Esophagus squamous epithelium (tissue), 4 donors: ENCODE measurements at regions not wholly inside any gene's neighbourhood (a gene's known extent, or its start where the extent isn't known, plus 50 kb on each side); places are given as distances from the start of the nearest gene placed in this dataset.

Experiments used
- POLR2A ChIP-seq, 4 donors: fragments of 450-650 bp; IDR thresholded peaks; one replicate each; pipeline ENCODE4 v1.6.1; 2017; ENCODE audit warnings: antibody characterized with exemption in 4 of 4, mild to moderate bottlenecking in 4 of 4, moderate library complexity in 3 of 4
- TF ChIP-seq, protein P1 (sequence below), 6 experiments: fragments of 450-650 bp in 4 of 6; fragments of 200-600 bp in 2 of 6; sonication (generic) in 2 of 6; IDR thresholded peaks; one replicate each; pipeline ENCODE4 v1.5.1; 2016 to 2019; ENCODE audit warnings: antibody characterized with exemption in 6 of 6, mild to moderate bottlenecking in 4 of 6, moderate library complexity in 4 of 6

DNA sequence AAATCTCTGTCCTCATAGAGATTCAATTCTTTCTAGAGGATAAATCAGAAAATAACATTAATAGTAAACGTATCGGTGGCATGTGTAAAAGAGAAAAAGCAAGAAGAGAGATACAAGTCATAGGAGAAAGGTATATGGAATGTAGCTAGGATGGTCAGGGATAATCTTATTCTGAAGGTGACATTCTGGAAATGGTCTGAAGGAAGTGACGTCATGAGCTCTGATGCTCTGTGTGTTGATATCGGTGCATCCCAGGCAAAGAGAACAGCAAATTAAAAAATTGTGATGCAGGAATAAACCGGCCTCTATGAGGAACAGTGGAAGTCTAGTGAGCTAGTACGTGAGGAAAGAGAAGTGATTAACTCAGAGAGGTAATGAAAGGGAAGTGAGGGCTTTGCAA is 1215.8 kb downstream of the CNTNAP5 start:
- TF ChIP-seq, protein P1, sequence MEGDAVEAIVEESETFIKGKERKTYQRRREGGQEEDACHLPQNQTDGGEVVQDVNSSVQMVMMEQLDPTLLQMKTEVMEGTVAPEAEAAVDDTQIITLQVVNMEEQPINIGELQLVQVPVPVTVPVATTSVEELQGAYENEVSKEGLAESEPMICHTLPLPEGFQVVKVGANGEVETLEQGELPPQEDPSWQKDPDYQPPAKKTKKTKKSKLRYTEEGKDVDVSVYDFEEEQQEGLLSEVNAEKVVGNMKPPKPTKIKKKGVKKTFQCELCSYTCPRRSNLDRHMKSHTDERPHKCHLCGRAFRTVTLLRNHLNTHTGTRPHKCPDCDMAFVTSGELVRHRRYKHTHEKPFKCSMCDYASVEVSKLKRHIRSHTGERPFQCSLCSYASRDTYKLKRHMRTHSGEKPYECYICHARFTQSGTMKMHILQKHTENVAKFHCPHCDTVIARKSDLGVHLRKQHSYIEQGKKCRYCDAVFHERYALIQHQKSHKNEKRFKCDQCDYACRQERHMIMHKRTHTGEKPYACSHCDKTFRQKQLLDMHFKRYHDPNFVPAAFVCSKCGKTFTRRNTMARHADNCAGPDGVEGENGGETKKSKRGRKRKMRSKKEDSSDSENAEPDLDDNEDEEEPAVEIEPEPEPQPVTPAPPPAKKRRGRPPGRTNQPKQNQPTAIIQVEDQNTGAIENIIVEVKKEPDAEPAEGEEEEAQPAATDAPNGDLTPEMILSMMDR (IDR thresholded peaks at IDR 0.05): no peak
- no peak for TF ChIP-seq POLR2A (IDR thresholded peaks at IDR 0.05)
